ENCODE measurements at regions not wholly inside any gene's neighbourhood (a gene's known extent, or its start where the extent isn't known, plus 50 kb on each side); places are given as distances from the start of the nearest gene placed in this dataset.

DNA sequence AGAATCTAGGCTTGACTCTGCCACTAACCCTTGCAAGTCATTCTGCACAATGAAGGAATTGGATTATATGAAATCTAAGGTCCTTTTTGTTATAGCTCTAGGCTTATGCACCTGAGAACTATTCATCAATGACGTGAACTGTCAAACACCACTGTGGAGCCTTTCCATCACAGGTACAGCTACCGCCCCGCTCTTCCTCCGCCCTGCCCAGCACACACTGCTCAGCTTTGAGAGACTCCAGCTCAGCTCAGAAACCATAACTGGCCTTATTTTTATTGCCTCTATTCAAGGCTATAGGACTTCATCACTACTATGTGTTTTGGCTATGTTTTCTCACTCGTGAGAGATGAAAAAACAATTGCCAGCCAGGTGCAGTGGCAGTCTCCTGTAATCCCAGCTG is 88.2 kb upstream of the RPL34 start:
- TF ChIP-seq, protein P1, sequence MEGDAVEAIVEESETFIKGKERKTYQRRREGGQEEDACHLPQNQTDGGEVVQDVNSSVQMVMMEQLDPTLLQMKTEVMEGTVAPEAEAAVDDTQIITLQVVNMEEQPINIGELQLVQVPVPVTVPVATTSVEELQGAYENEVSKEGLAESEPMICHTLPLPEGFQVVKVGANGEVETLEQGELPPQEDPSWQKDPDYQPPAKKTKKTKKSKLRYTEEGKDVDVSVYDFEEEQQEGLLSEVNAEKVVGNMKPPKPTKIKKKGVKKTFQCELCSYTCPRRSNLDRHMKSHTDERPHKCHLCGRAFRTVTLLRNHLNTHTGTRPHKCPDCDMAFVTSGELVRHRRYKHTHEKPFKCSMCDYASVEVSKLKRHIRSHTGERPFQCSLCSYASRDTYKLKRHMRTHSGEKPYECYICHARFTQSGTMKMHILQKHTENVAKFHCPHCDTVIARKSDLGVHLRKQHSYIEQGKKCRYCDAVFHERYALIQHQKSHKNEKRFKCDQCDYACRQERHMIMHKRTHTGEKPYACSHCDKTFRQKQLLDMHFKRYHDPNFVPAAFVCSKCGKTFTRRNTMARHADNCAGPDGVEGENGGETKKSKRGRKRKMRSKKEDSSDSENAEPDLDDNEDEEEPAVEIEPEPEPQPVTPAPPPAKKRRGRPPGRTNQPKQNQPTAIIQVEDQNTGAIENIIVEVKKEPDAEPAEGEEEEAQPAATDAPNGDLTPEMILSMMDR (IDR thresholded peaks at IDR 0.05): no peak
- TF ChIP-seq EP300 (IDR thresholded peaks at IDR 0.05): no peak
